ENCODE measurements at regions not wholly inside any gene's neighbourhood (a gene's known extent, or its start where the extent isn't known, plus 50 kb on each side); places are given as distances from the start of the nearest gene placed in this dataset.

DNA sequence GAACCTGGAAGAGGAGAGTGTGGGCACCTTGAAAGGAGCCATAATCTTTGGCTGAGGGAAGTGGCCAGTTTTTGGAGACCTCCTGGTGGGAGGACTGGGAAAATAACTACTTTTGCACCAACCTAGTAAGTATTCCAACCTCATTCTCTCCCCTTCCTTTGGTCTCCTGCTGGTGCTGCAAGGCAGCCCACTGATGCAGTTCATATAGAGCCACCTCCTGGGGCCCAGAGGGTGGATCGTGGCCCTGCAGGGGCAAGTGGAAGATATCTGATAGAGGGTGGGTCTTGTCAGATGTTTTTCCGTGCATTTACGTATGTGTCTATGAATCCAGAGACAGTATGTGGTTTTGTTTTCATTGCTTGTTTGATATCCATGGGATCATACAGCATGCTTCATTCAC lies 172.8 kb upstream of the PITX1 start:
- H3K4me3 ChIP-seq (ENCODE audit: low read depth in 1 of 2, low read length in 2 of 2) = no peak overlapping the region
- no peaks in the 10 kb centered on the region for H3K9me3 ChIP-seq (ENCODE audit: low read length)
- no peaks in the 10 kb centered on the region for H3K36me3 ChIP-seq (ENCODE audit: insufficient read depth, low read length)
- no peak overlapping the region for H3K27ac ChIP-seq (ENCODE audit: low read depth, low read length)
- peaks cover 35% of the 10 kb centered on the region for H3K4me1 ChIP-seq (ENCODE audit: insufficient read depth, low read length)
- no peak overlapping the region for H3K9ac ChIP-seq (ENCODE audit: low read length)
- no peaks in the 10 kb centered on the region for H3K27me3 ChIP-seq (ENCODE audit: control insufficient read depth in 1 of 2, insufficient read depth in 2 of 2, low read length in 2 of 2)

DNA sequence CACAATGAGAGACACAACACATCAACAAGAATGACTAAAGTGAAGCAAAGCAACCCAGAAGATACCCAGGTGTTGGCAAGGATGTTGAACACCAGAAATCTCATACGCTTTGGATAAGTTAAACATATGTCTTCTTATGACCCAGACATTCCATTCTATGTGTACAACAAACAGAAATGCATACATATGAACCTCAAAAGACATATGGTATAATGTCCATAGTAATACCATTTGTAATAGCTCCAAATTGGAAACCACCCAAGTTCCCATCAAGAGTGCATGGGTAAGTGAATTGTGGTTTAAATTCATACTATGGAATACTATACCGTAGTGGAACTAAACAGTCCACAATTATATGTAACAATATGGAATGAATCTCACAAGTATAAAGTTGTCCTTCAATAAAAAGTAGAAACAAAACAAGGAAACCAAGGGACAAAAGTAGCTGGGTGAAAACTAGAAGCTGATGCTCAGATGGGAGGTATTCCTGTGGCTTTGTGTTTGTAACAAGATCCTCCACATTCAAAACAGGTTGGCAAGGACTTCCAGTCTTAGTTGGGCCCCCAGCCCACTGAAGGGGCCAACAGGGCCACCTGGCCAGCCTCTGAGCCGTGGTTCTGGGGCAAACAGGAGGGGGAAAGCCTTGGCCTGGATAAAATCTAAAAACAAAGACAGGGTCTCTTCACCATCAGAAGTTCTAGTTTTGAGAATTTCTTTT lies 171.8 kb upstream of the PITX1 start:
- Histone ChIP-seq H3K4me1 (ENCODE audit: insufficient read depth, low read length) (peaks cover 26% of the 10 kb centered on the region), H3K27ac (ENCODE audit: low read depth, low read length) (no peak overlapping the region), H3K27me3 (ENCODE audit: control insufficient read depth in 1 of 2, insufficient read depth in 2 of 2, low read length in 2 of 2) (no peaks in the 10 kb centered on the region), H3K9ac (ENCODE audit: low read length) (no peak overlapping the region), H3K9me3 (ENCODE audit: low read length) (no peaks in the 10 kb centered on the region), H3K4me3 (ENCODE audit: low read depth in 1 of 2, low read length in 2 of 2) (no peak overlapping the region), H3K36me3 (ENCODE audit: insufficient read depth, low read length) (no peaks in the 10 kb centered on the region)

DNA sequence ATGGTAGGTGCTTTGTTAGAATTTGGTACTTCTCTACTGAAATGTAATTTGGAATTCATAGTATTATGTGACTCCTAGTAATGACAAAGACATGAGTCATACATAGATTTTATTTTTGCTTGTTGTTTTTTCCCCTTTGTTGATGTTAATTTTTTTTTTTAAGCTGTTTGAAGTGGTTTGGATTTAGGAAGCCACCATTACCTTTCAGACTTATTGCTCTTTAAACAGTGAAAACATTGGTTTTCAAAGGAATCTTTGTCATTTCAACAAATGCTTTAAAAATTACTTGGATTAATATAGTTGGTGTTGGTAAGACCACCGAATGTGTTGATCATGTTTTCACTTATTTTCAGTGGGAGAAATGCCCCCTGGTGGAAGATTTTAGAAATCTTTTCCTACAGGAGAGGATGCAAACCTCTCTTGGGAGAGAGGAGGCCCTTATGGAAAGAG lies 170.1 kb upstream of the PITX1 start:
- H3K4me1 ChIP-seq (ENCODE audit: insufficient read depth, low read length) = peaks cover 11% of the 10 kb centered on the region
- no peak overlapping the region for H3K9ac ChIP-seq (ENCODE audit: low read length)
- no peak overlapping the region for H3K4me3 ChIP-seq (ENCODE audit: low read depth in 1 of 2, low read length in 2 of 2)
- H3K9me3 ChIP-seq (ENCODE audit: low read length) = no peaks in the 10 kb centered on the region
- no peaks in the 10 kb centered on the region for H3K36me3 ChIP-seq (ENCODE audit: insufficient read depth, low read length)
- H3K27me3 ChIP-seq (ENCODE audit: control insufficient read depth in 1 of 2, insufficient read depth in 2 of 2, low read length in 2 of 2) = no peaks in the 10 kb centered on the region
- no peak overlapping the region for H3K27ac ChIP-seq (ENCODE audit: low read depth, low read length)

DNA sequence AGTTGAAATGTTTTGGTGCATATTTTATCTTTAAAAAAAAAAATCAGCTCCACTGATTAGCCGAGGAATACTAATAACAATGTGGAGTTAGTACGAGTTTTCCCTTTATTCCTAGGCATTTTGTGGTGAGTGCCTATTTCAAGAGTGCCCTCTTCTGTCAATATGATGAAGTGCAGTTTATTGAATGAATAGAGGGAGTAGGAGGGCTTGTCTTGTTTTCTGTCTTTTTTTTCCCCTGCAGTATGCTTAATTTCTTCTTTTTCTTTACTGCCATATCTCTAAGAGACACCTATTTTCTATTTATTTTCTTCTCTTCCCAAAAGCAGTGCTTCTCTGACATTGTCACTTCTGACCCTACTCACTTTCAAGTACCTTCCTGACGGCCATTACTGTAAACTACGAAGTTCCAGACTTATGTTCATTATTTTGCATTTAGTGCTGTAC lies 169.6 kb upstream of the PITX1 start:
- H3K9me3 ChIP-seq (ENCODE audit: low read length) = no peaks in the 10 kb centered on the region

DNA sequence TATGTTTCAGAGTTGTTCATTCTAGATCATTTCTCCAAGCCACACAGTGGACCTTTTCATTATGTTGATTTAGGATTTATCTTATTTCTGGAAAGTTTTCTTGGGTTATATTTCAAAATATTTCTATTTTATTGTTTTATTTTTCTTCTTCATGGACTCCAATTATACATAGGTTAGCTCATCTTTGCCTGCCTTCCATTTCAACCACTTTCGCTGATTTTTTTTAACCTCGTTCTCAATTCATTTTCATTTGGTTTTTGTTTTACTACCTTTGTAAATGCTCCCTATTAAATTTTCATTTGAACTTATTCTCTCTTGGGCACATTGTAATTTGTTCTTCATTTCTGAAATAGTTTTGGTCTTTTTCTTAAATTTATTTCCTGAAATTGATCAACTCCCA lies 169.0 kb upstream of the PITX1 start:
- H3K27ac ChIP-seq (ENCODE audit: low read depth, low read length) = no peak overlapping the region
- H3K9ac ChIP-seq (ENCODE audit: low read length) = no peak overlapping the region
- no peak overlapping the region for H3K4me3 ChIP-seq (ENCODE audit: low read depth in 1 of 2, low read length in 2 of 2)
- H3K27me3 ChIP-seq (ENCODE audit: control insufficient read depth in 1 of 2, insufficient read depth in 2 of 2, low read length in 2 of 2) = no peaks in the 10 kb centered on the region
- H3K9me3 ChIP-seq (ENCODE audit: low read length) = no peaks in the 10 kb centered on the region
- no peaks in the 10 kb centered on the region for H3K4me1 ChIP-seq (ENCODE audit: insufficient read depth, low read length)
- H3K36me3 ChIP-seq (ENCODE audit: insufficient read depth, low read length) = no peaks in the 10 kb centered on the region

More for the DNA sequence above, 169.6 kb upstream of the PITX1 start:
- H3K4me3 ChIP-seq (ENCODE audit: low read depth in 1 of 2, low read length in 2 of 2) = no peak overlapping the region
- peaks cover 5% of the 10 kb centered on the region for H3K4me1 ChIP-seq (ENCODE audit: insufficient read depth, low read length)
- H3K27me3 ChIP-seq (ENCODE audit: control insufficient read depth in 1 of 2, insufficient read depth in 2 of 2, low read length in 2 of 2) = no peaks in the 10 kb centered on the region
- H3K9ac ChIP-seq (ENCODE audit: low read length) = no peak overlapping the region
- no peaks in the 10 kb centered on the region for H3K36me3 ChIP-seq (ENCODE audit: insufficient read depth, low read length)
- no peak overlapping the region for H3K27ac ChIP-seq (ENCODE audit: low read depth, low read length)

DNA sequence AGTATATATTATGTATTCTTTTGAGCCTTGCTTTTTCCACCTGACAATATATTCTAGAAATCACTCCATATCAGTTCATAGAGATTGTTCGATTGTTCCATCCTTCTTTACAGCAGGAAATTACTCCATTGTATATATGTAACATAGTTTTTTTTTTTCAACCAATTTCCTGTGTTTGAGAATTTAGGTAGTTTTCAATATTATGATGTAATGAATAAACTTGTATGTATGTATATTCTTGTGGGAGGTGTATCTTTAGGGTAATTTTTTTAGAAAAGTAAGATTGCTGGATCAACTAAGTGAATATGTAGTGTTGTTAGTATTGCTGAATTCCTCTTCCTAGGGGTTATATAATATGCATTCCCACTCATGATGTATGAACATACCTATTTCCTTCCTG lies 165.9 kb upstream of the PITX1 start:
- no peaks in the 10 kb centered on the region for H3K27me3 ChIP-seq (ENCODE audit: control insufficient read depth in 1 of 2, insufficient read depth in 2 of 2, low read length in 2 of 2)
- H3K27ac ChIP-seq (ENCODE audit: low read depth, low read length) = no peak overlapping the region
- no peaks in the 10 kb centered on the region for H3K36me3 ChIP-seq (ENCODE audit: insufficient read depth, low read length)
- no peaks in the 10 kb centered on the region for H3K9me3 ChIP-seq (ENCODE audit: low read length)
- H3K4me3 ChIP-seq (ENCODE audit: low read depth in 1 of 2, low read length in 2 of 2) = no peak overlapping the region
- H3K9ac ChIP-seq (ENCODE audit: low read length) = no peak overlapping the region
- no peaks in the 10 kb centered on the region for H3K4me1 ChIP-seq (ENCODE audit: insufficient read depth, low read length)

DNA sequence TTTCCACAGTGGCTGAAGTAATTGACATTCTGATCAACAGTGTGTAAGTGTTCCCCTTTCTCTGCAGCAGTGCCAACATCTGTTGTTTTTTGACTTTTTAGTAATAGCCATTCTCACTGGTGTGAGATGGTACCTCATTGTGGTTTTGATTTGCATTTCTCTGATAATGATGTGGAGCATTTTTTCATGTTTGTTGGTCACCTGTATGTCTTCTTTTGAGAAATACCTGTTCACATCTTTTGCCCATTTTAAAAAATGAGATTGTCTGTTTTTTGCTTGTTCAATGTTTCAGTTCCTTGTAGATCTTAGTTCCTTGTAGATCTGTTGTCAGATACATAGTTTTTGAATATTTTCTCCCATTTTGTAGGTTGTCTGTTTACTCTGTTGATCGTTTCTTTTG lies 162.5 kb upstream of the PITX1 start:
- no peaks in the 10 kb centered on the region for H3K4me1 ChIP-seq (ENCODE audit: insufficient read depth, low read length)
- no peaks in the 10 kb centered on the region for H3K36me3 ChIP-seq (ENCODE audit: insufficient read depth, low read length)
- no peaks in the 10 kb centered on the region for H3K27me3 ChIP-seq (ENCODE audit: control insufficient read depth in 1 of 2, insufficient read depth in 2 of 2, low read length in 2 of 2)
- no peak overlapping the region for H3K9ac ChIP-seq (ENCODE audit: low read length)
- no peak overlapping the region for H3K4me3 ChIP-seq (ENCODE audit: low read depth in 1 of 2, low read length in 2 of 2)
- no peaks in the 10 kb centered on the region for H3K9me3 ChIP-seq (ENCODE audit: low read length)
- H3K27ac ChIP-seq (ENCODE audit: low read depth, low read length) = no peak overlapping the region

DNA sequence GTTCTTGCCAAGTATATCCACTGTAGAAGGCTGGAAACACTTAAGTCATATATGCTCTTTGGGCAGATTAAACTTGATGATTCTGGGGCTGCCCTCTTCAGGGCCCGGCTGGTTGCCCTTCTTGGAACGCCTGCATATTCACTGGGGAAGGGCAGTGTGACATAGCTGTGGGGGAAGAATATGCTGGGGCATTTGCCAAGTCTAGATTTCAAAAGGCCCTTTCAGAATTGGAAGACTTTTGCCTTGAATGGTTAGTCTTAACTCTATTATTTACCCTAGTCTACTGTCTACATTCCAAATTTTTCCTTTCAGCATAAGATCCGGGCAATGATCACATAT lies 161.2 kb upstream of the PITX1 start:
- Histone ChIP-seq H3K4me1 (ENCODE audit: insufficient read depth, low read length) (no peaks in the 10 kb centered on the region), H3K4me3 (ENCODE audit: low read depth in 1 of 2, low read length in 2 of 2) (no peak overlapping the region), H3K9me3 (ENCODE audit: low read length) (no peaks in the 10 kb centered on the region), H3K9ac (ENCODE audit: low read length) (no peak overlapping the region), H3K27ac (ENCODE audit: low read depth, low read length) (no peak overlapping the region), H3K36me3 (ENCODE audit: insufficient read depth, low read length) (no peaks in the 10 kb centered on the region), H3K27me3 (ENCODE audit: control insufficient read depth in 1 of 2, insufficient read depth in 2 of 2, low read length in 2 of 2) (no peaks in the 10 kb centered on the region)

DNA sequence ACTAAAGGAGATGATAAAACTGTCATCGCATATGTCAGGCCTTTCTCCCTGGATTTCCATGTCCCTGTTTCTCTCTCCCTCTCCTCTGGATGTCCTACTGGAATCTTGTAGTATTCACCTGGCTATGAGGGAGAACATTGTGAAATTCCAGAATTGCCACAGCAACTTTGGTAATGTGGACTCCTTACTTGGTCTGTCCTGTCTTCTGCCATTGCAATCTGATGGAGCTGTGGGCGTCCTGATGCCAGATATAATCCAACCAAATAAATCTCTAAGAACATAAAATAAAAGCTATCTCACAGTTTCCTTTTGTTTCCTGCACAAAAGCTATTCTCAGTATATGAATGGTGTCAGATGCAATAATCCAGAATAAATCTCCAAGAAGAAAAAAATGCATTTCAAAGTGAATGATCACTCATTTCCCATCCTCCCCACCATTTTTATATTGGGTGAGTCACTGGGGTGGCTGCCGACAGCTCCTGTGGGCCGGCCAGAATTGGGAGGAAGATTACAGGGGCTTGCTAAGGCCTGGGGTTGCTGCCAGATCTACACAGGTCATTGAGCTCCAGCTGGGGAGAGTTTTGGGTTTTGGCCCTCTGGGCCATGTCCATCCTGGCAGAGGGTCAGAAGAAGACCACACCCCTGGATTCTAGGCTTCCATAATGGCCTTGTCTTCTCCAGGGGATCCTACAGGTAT lies 160.7 kb upstream of the PITX1 start:
- no peaks in the 10 kb centered on the region for H3K9me3 ChIP-seq (ENCODE audit: low read length)
- H3K4me3 ChIP-seq (ENCODE audit: low read depth in 1 of 2, low read length in 2 of 2) = no peak overlapping the region
- H3K4me1 ChIP-seq (ENCODE audit: insufficient read depth, low read length) = no peaks in the 10 kb centered on the region
- no peaks in the 10 kb centered on the region for H3K27me3 ChIP-seq (ENCODE audit: control insufficient read depth in 1 of 2, insufficient read depth in 2 of 2, low read length in 2 of 2)
- H3K9ac ChIP-seq (ENCODE audit: low read length) = no peak overlapping the region
- H3K36me3 ChIP-seq (ENCODE audit: insufficient read depth, low read length) = no peaks in the 10 kb centered on the region
- H3K27ac ChIP-seq (ENCODE audit: low read depth, low read length) = no peak overlapping the region

DNA sequence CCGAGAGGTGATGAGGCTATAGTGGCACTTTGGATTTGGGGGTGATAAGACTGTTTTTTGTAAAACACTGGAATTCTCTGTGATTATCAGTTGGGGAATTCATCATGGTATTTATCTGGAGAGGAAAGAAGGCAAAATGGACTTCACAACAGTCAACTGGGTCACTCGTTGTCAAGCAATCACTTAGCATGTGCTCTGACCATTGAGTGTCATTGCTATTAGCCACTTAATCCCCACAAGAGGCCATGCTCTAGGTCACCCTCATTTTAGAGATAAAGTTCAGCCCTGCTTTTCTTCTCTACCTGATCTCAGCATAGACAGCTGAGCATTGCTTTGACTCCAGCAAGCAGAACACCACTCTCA lies 160.1 kb upstream of the PITX1 start:
- H3K4me1 ChIP-seq (ENCODE audit: insufficient read depth, low read length) = no peaks in the 10 kb centered on the region
- no peak overlapping the region for H3K27ac ChIP-seq (ENCODE audit: low read depth, low read length)
- no peaks in the 10 kb centered on the region for H3K36me3 ChIP-seq (ENCODE audit: insufficient read depth, low read length)
- H3K9ac ChIP-seq (ENCODE audit: low read length) = no peak overlapping the region
- H3K4me3 ChIP-seq (ENCODE audit: low read depth in 1 of 2, low read length in 2 of 2) = no peak overlapping the region
- no peaks in the 10 kb centered on the region for H3K27me3 ChIP-seq (ENCODE audit: control insufficient read depth in 1 of 2, insufficient read depth in 2 of 2, low read length in 2 of 2)
- H3K9me3 ChIP-seq (ENCODE audit: low read length) = no peaks in the 10 kb centered on the region

DNA sequence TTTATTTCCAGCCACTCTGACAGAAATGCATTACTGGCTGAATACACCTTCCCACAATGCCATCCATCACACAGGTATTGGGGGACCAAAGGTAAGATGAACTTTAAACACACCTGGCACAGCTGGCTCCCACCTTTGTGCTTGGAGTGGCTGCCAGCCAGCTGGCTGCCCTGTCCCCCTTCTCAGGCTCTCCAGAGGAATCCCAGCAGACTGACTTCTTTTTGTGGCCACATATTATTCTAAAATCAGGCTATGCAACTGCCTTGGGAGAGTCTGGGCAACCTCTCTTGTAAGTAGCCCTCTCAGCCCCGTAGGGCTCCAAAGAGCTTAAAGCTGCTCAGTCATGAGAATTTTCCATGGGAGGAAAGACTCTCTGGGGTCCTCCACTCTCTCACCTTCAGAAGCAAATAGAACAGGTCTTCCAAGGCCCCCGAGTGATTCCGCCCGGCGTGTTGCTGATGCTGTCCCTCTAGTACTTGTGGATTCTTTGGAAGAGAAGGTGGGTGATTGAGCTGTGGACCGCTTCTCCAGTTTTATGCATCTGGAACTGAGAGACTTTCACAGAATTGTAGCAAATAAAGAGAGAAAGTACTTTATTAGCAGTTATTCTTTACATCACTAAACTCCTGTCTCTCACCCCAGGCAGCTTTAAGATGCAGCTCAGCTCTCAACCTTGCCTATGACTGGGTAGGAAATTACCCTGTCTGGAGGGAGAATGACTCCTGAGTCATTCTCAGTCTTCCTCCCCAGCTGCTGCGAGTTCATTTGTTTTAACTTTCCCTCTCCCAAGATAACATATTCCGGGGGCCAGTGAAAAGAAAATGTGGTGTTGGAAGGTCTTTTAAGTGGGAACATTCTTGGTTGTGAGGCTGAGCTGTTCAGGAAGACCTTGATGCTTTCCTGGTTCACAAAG lies 159.4 kb upstream of the PITX1 start:
- Histone ChIP-seq H3K27me3 (ENCODE audit: control insufficient read depth in 1 of 2, insufficient read depth in 2 of 2, low read length in 2 of 2) (no peaks in the 10 kb centered on the region), H3K9ac (ENCODE audit: low read length) (no peak overlapping the region), H3K36me3 (ENCODE audit: insufficient read depth, low read length) (no peaks in the 10 kb centered on the region), H3K4me1 (ENCODE audit: insufficient read depth, low read length) (no peaks in the 10 kb centered on the region), H3K27ac (ENCODE audit: low read depth, low read length) (no peak overlapping the region), H3K9me3 (ENCODE audit: low read length) (no peaks in the 10 kb centered on the region), H3K4me3 (ENCODE audit: low read depth in 1 of 2, low read length in 2 of 2) (no peak overlapping the region)
